ENCODE measurements at regions not wholly inside any gene's neighbourhood (a gene's known extent, or its start where the extent isn't known, plus 50 kb on each side); places are given as distances from the start of the nearest gene placed in this dataset.

DNA sequence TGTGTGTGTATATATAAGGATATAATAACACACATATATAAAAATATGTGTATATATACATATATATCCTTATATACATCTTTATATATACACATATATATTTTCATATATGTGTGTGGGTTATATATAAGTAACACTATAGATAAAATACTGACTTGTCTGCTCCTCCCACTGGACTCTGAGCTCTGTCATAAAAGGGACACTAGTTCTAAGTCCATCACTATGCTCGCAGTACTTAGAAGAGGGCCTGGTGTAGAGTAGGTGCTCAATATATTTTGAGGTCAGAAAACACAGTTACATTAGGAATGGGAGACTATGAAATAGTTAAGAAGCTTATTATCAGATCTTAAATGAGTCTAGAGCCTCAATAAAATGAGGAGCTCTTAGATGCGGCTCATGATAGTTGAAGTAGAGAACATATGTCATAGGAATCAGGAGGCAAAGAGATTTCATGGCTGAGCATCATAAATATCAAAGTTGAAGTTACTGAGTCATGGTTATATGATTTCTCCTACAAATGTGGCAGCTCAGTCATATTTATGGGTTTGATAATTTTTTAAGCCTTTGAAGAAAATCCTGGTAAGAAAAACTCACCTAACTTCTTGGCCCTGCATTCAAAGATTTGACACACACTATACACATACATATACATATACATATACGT is 371.2 kb upstream of the THBS1 start:
- no peak for TF ChIP-seq EZH2 (IDR thresholded peaks at IDR 0.05; ENCODE audit: insufficient read depth, poor library complexity, severe bottlenecking)
- TF ChIP-seq EZH2phosphoT487 (IDR thresholded peaks at IDR 0.05; ENCODE audit: insufficient read depth, low read depth): no peak
